ENCODE measurements at regions not wholly inside any gene's neighbourhood (a gene's known extent, or its start where the extent isn't known, plus 50 kb on each side); places are given as distances from the start of the nearest gene placed in this dataset.

DNA sequence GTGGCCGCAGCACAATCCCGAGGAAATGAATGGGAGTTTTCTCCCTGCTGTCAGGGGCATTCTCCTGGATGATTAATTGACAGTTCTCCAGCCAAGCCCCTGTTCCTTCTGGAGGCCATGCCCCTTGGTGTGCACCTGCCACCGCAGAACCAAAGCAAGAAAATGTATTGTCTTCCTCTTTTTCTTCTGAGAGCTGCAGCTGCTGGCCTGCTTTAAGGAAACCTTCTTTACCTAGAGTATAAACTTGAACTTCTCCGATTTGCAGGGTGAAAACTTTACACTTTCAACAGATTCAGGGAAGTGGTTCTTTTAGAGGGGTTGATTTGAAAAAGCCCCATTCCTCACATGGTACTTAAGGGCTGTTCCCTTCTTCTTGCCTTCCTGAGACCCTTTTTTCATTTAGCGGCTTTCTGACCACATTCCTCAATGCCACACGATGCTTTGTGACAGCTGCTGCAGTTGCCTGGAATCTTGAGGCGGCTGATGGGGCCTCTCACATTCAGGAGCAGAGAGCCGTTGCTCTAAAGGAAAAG lies 402.8 kb downstream of the TXNL1 start:
- peak overlapping the region; percentile 90 for H3K27ac Mint-ChIP-seq
- H3K4me1 Mint-ChIP-seq, result peaks cover 20% of the 10 kb centered on the region
- DNase-seq (ENCODE audit: low spot score in 2 of 2) (peak; percentile 48 to 63), ATAC-seq (ENCODE audit: low read depth) (peak; percentile 90)
- no peaks in the 10 kb centered on the region for H3K27me3 Mint-ChIP-seq
- H3K36me3 Mint-ChIP-seq, result peaks cover 7% of the 10 kb centered on the region
- peak overlapping the region; percentile 59 for H3K4me3 Mint-ChIP-seq
- H3K9me3 Mint-ChIP-seq, result peaks cover 13% of the 10 kb centered on the region

DNA sequence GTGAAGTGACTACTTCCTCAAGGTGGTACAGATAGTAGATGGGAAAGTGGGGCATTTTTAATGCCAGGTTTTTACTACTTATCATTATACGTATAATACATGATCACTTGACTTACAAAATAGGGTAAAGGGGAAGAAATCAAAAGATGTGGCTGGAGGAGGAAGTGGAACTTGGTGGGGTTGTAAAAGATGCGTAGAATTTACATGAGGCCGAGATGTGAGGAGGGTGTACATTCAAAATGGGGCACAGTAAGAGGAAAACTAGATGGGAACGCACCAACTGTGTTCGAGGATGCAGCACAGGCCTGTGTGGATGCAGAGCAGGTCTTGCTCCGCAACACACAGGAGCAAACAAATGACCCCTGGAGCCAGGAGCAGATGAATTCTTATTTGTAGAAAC lies 403.3 kb downstream of the TXNL1 start:
- H3K4me1 Mint-ChIP-seq, result peaks cover 20% of the 10 kb centered on the region
- DNase-seq (ENCODE audit: low spot score in 2 of 2) (peak in 1 of 2 donors; percentile 15), ATAC-seq (ENCODE audit: low read depth) (peak; percentile 66)
- peaks cover 17% of the 10 kb centered on the region for H3K9me3 Mint-ChIP-seq
- H3K4me3 Mint-ChIP-seq, result peak overlapping the region; percentile 59
- H3K27me3 Mint-ChIP-seq, result no peaks in the 10 kb centered on the region
- peak overlapping the region; percentile 90 for H3K27ac Mint-ChIP-seq
- H3K36me3 Mint-ChIP-seq, result peaks cover 11% of the 10 kb centered on the region

DNA sequence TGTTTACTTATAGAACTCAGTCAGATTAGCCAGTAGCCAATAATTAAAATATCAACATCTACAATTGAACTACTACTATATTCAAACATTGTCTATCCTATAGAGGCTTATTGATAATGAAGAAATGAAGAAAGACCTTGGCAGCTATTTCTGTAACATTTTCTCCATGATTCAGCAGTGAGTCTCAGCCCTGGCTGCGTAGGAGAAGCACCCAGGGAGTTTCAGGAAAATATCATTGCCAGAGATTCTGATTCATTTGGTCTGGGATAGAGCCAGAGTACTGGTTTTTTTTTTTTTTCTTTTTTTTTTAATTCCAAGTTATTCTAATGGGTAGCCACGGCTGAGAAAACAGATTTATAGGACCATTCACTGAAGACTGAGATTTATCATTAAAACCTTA lies 404.8 kb downstream of the TXNL1 start:
- Mint-ChIP-seq H3K27me3 (no peaks in the 10 kb centered on the region), H3K4me1 (peaks cover 20% of the 10 kb centered on the region), H3K27ac (no peak overlapping the region), H3K4me3 (no peak overlapping the region), H3K9me3 (peaks cover 15% of the 10 kb centered on the region), H3K36me3 (peaks cover 14% of the 10 kb centered on the region)
- ATAC-seq (ENCODE audit: low read depth) (no peak), DNase-seq (ENCODE audit: low spot score in 2 of 2) (no peak)

DNA sequence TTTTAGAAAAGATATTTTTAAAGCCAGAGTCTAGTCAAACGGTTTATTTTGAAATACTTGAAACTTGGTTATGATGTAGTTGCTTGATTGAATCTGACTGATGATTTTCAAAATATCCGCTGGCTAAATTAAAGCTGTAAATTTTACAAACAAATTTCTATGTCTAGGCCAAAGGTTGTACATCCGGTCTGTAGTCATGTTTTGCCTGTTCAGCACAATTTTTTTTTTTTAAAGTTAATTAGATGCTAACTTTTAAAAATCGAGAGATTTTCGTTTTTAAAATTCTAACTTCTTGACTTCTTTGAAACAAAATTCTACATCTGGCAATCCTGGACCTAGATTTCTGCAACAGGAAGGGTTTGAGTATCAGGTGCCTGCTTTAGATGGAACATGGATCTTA lies 412.4 kb downstream of the TXNL1 start:
- H3K4me1 Mint-ChIP-seq, result peaks cover 7% of the 10 kb centered on the region
- peaks cover 11% of the 10 kb centered on the region for H3K36me3 Mint-ChIP-seq
- H3K9me3 Mint-ChIP-seq, result peaks cover 8% of the 10 kb centered on the region
- DNase-seq (ENCODE audit: low spot score in 2 of 2), result no peak
- no peak for ATAC-seq (ENCODE audit: low read depth)
- no peaks in the 10 kb centered on the region for H3K27me3 Mint-ChIP-seq
- H3K4me3 Mint-ChIP-seq, result no peak overlapping the region
- H3K27ac Mint-ChIP-seq, result no peak overlapping the region

DNA sequence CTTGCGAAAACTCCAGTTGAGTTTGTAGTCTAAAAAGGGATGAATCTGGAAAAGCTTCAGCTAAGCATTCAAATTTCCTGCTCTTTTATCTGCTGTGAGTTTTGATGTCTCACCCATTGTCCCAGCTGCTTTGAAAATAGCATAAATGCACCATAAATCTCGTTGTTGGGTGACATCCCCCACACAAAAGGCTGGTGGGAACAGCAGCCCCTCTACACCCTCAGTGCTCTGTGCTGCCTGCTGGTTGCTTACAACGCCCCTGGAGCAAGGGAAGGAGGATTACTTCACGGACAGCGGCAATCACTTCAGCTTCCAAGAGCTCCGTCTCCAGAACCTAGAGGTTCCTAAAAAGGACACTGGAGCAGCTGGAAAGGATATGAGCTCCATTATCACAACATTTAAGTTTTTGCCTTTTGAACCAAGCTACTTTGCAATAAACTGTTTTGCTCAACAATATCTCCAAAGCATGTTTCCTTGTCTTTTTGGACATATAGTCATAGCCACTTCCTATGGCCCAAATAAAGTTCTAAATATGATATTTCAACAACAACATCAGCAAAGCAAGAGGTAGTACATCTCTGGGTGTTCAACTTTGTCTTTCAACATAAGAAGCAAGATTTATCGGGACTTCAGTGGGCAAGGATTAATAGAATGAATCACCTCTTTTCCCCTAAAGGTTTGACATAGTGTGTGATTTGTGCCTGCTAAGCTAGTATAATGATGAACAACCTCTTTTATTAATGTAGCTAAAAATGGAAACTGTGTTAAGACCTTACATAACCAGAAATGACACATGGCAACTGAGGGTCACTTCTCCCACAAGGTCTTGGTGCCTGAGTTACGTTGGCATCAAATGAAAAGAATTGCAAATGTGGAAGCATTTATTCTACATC lies 413.5 kb downstream of the TXNL1 start:
- Mint-ChIP-seq H3K9me3 (peaks cover 3% of the 10 kb centered on the region), H3K4me3 (no peak overlapping the region), H3K4me1 (peaks cover 7% of the 10 kb centered on the region), H3K27me3 (no peaks in the 10 kb centered on the region), H3K36me3 (peaks cover 4% of the 10 kb centered on the region), H3K27ac (no peak overlapping the region)
- ATAC-seq (ENCODE audit: low read depth) (no peak), DNase-seq (ENCODE audit: low spot score in 2 of 2) (no peak)

DNA sequence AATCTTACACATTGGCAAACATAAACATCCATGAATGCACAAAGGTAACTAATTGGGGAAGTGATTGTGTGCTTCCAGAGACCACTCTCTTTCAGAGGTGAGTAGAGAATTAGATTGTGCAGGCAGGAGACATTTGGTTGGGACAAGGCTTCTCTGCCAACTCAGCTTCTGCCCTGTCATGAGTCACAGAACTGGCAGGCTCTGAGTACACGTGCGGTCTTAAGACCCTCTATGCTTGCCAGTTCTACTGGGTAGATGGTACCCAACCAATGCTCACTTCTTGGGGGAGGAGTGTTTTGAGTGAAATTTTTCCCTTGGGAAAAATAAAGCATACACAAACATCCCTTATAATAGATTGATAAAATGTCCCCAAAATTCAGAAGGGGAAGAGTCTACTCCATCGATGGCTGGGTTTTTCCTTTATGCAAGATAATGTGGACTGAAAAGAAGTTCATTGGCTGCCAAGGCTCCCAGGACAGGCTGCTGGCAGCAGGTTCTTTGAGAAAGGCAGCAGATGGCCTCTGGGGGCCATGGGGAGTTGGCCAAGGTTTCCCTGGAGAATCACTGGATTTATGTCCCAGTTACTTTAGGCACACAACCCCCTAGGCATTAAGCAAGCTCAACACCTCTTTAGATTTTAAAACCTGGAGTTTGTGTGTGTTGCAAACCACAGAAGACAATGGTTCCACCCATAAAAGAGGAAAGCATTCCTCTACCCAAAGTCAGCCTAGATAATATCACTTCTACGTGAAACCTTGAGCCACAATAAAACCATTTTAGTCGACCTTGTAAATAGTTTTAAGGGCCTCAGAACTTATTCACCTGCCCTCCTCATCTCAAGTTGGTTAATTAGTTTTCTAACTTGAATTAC lies 417.0 kb downstream of the TXNL1 start:
- peaks cover 1% of the 10 kb centered on the region for H3K27me3 Mint-ChIP-seq
- H3K4me1 Mint-ChIP-seq, result no peaks in the 10 kb centered on the region
- DNase-seq (ENCODE audit: low spot score in 2 of 2) (no peak), ATAC-seq (ENCODE audit: low read depth) (no peak)
- no peaks in the 10 kb centered on the region for H3K36me3 Mint-ChIP-seq
- H3K4me3 Mint-ChIP-seq, result no peak overlapping the region
- H3K9me3 Mint-ChIP-seq, result no peaks in the 10 kb centered on the region
- H3K27ac Mint-ChIP-seq, result no peak overlapping the region

DNA sequence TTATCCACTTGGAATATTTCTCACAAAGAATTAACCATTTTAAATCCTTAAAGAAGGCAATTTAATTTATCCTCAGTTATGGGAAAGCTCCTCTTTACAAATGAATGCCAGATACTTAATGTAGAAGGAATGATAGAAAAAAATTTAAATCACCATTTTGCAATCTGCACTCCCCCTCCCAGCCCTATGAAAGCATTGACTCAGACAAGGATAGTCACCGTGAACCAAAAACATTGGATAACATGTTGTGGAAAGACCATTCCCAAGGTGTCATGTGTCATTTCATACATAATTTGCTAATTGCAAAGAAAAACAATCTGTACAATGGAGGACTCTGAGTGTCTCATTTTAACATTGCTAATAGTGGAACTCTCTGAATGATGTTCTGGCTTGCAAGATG lies 421.0 kb downstream of the TXNL1 start:
- no peak for ATAC-seq (ENCODE audit: low read depth)
- Mint-ChIP-seq H3K4me1 (no peaks in the 10 kb centered on the region), H3K4me3 (no peak overlapping the region), H3K27me3 (peaks cover 1% of the 10 kb centered on the region), H3K36me3 (no peaks in the 10 kb centered on the region), H3K27ac (no peak overlapping the region), H3K9me3 (no peaks in the 10 kb centered on the region)
- DNase-seq (ENCODE audit: low spot score in 2 of 2), result no peak

DNA sequence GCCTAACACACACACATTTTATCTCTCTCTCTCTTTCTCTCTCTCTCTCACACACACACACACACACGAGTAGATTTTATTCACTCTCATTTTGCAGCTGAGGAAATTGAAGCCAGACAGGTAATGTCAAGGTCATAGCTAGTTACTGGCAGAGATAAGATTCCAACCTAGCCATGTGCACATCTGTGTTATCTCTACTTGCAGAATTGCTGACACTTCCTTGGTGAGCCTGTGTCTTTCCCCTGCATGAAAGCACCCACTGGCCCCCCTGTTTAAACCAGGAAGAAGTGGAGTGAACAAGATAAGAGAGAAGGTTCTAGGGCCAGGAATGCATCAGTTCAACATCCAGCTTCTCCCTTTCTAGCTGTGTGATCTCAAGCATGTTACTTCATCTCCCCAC lies 423.7 kb downstream of the TXNL1 start:
- Mint-ChIP-seq H3K36me3 (no peaks in the 10 kb centered on the region), H3K4me3 (no peak overlapping the region), H3K4me1 (peaks cover 8% of the 10 kb centered on the region), H3K27ac (no peak overlapping the region), H3K27me3 (peaks cover 1% of the 10 kb centered on the region), H3K9me3 (no peaks in the 10 kb centered on the region)
- no peak for ATAC-seq (ENCODE audit: low read depth)
- DNase-seq (ENCODE audit: low spot score in 2 of 2), result no peak

DNA sequence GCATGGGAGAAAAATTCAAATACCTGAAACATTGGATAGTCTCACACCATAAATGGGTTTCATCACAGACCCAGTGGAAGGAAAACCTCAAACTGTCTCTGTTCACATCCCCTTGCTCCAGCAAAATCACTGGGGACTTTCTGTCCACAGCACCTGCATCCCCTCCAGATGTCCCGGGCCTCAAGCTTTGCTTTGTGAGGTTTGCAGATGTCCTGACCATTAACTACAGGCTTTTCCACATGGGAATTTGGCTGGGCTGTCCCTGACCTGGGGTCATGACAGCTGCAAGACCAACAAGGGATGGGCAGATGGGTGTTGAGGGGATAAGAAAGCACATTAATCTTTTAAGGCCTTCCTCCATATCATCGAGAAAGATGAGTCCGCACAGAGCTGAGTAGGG lies 427.9 kb downstream of the TXNL1 start:
- Mint-ChIP-seq H3K4me1 (peaks cover 8% of the 10 kb centered on the region), H3K27ac (no peak overlapping the region), H3K4me3 (no peak overlapping the region), H3K36me3 (no peaks in the 10 kb centered on the region), H3K9me3 (no peaks in the 10 kb centered on the region), H3K27me3 (no peaks in the 10 kb centered on the region)
- no peak for DNase-seq (ENCODE audit: low spot score in 2 of 2)
- no peak for ATAC-seq (ENCODE audit: low read depth)

DNA sequence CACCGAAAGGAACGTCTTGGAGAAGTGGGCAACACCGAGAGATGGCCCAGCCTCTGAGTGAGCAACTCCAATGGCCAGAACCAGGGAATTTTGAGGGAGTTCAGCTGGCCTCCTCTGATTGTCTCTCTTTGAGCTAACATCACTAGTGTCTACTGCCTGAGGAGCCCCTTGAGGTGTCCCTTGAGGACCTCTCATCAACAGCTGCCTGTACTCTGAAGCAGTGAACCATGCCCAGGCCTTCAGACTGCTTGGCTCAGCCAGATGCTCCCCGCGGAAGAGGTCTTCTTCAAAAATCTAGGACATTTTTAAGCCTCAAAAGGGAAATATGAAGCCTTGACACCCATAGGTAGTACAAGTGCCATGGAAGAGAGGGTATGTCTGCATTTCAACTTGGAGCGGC lies 430.4 kb downstream of the TXNL1 start:
- Mint-ChIP-seq H3K36me3 (peaks cover 3% of the 10 kb centered on the region), H3K9me3 (peaks cover 2% of the 10 kb centered on the region), H3K4me3 (no peak overlapping the region), H3K27me3 (no peaks in the 10 kb centered on the region), H3K27ac (no peak overlapping the region), H3K4me1 (peaks cover 8% of the 10 kb centered on the region)
- DNase-seq (ENCODE audit: low spot score in 2 of 2) (no peak), ATAC-seq (ENCODE audit: low read depth) (no peak)

DNA sequence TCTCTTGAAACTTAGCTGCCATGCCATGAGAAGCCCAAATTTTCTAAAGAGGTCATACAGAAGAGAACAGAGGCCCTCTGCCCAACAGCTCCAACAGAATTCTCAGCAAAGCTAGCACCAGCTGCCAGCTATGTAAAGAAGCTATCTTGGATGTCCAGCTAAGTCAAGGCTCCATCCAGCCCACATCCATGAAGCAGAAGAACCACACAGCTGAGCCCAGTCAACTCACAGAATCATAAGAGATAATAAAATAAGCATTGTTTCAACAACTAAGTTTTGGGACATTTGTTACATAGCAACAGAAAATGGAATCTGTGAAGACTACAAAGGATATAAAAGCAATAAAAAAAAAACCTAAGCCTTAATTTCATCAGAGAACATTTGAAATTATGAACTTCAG lies 434.3 kb downstream of the TXNL1 start:
- Mint-ChIP-seq H3K4me3 (no peak overlapping the region), H3K27ac (no peak overlapping the region), H3K9me3 (peaks cover 2% of the 10 kb centered on the region), H3K36me3 (peaks cover 3% of the 10 kb centered on the region), H3K4me1 (no peaks in the 10 kb centered on the region), H3K27me3 (no peaks in the 10 kb centered on the region)
- no peak for ATAC-seq (ENCODE audit: low read depth)
- DNase-seq (ENCODE audit: low spot score in 2 of 2), result no peak

DNA sequence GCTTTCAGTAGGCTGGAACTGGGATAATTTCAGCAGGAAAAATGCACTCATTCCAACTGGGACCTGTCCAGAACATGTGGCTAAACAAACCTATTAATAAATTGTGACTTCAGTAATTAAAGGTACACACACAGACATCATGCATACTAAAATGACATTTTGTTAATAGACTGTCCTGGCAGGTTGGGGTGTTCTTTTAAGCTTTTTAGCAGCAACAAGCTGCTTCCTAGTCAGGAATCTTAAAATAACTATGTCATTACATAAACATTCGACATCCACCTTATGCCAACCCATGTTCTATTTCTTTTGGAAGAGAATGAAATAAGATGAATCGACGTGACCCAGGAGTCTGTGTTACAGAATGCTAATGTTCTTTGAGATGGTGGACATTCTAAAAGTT lies 435.7 kb downstream of the TXNL1 start:
- DNase-seq (ENCODE audit: low spot score in 2 of 2) (no peak), ATAC-seq (ENCODE audit: low read depth) (no peak)
- H3K27ac Mint-ChIP-seq, result no peak overlapping the region
- no peak overlapping the region for H3K4me3 Mint-ChIP-seq
- peaks cover 3% of the 10 kb centered on the region for H3K36me3 Mint-ChIP-seq
- H3K9me3 Mint-ChIP-seq, result peaks cover 2% of the 10 kb centered on the region
- no peaks in the 10 kb centered on the region for H3K27me3 Mint-ChIP-seq
- peaks cover under 1% of the 10 kb centered on the region for H3K4me1 Mint-ChIP-seq

DNA sequence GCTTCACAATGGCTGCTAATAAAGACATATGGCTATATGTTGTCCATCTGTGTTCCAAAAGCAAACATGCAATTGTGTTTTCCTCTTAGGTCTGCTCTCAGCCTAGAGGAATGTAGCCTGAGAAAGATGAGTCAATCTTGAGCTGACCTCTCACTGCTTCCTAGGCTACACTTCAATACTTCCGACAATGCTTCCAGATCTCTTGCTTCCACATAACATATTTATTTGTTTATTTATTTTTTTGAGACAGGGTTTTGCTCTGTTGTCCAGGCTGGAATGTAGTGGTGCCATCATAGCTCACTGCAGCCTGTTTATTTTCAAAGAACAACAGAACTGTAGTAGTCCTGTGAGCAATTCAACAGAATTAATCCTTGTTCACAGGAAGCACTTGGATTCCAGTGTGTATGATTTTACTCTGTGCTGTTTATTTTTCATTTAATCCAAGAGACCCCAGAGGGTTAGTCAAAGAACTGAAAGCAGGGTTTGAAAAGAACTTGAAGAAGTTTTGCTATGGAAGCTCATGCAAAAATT lies 437.9 kb downstream of the TXNL1 start:
- DNase-seq (ENCODE audit: low spot score in 2 of 2), result no peak
- Mint-ChIP-seq H3K4me1 (peaks cover 3% of the 10 kb centered on the region), H3K27me3 (no peaks in the 10 kb centered on the region), H3K4me3 (no peak overlapping the region), H3K36me3 (peaks cover 3% of the 10 kb centered on the region), H3K9me3 (peaks cover 2% of the 10 kb centered on the region), H3K27ac (no peak overlapping the region)
- no peak for ATAC-seq (ENCODE audit: low read depth)

Data from memory B cell (primary cell).